ENCODE measurements at regions not wholly inside any gene's neighbourhood (a gene's known extent, or its start where the extent isn't known, plus 50 kb on each side); places are given as distances from the start of the nearest gene placed in this dataset.

DNA sequence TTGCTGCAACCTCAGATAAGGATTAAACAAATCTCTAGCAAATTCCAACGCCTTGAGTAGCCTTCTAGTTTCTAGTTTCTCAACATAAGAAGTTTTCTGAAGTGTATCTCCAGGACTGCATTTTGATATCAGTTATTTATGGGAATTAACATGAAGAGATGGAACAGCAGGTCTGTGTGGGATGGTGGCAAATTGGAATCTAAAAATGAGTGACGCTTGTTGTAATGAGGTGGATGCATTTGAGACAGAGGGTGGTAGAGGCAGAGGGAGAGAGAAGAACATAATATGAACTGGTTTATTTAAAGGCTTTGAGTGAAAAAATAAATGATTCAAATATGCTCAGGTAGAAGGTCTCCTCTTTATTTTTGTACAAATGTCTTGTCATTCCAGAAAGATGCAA, 446.8 kb upstream of the GCFC2 start:
- TF ChIP-seq, protein P1, sequence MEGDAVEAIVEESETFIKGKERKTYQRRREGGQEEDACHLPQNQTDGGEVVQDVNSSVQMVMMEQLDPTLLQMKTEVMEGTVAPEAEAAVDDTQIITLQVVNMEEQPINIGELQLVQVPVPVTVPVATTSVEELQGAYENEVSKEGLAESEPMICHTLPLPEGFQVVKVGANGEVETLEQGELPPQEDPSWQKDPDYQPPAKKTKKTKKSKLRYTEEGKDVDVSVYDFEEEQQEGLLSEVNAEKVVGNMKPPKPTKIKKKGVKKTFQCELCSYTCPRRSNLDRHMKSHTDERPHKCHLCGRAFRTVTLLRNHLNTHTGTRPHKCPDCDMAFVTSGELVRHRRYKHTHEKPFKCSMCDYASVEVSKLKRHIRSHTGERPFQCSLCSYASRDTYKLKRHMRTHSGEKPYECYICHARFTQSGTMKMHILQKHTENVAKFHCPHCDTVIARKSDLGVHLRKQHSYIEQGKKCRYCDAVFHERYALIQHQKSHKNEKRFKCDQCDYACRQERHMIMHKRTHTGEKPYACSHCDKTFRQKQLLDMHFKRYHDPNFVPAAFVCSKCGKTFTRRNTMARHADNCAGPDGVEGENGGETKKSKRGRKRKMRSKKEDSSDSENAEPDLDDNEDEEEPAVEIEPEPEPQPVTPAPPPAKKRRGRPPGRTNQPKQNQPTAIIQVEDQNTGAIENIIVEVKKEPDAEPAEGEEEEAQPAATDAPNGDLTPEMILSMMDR (conservative IDR thresholded peaks at IDR 0.05; ENCODE audit: low read length) = no peak
- no peak for TF ChIP-seq EZH2phosphoT487 (IDR thresholded peaks at IDR 0.05; ENCODE audit: borderline replicate concordance)
